ENCODE measurements at regions not wholly inside any gene's neighbourhood (a gene's known extent, or its start where the extent isn't known, plus 50 kb on each side); places are given as distances from the start of the nearest gene placed in this dataset.

GRCh38 chr19:13604902-13605586 lies 98.8 kb upstream of the CACNA1A start:
- TF ChIP-seq, protein P1, sequence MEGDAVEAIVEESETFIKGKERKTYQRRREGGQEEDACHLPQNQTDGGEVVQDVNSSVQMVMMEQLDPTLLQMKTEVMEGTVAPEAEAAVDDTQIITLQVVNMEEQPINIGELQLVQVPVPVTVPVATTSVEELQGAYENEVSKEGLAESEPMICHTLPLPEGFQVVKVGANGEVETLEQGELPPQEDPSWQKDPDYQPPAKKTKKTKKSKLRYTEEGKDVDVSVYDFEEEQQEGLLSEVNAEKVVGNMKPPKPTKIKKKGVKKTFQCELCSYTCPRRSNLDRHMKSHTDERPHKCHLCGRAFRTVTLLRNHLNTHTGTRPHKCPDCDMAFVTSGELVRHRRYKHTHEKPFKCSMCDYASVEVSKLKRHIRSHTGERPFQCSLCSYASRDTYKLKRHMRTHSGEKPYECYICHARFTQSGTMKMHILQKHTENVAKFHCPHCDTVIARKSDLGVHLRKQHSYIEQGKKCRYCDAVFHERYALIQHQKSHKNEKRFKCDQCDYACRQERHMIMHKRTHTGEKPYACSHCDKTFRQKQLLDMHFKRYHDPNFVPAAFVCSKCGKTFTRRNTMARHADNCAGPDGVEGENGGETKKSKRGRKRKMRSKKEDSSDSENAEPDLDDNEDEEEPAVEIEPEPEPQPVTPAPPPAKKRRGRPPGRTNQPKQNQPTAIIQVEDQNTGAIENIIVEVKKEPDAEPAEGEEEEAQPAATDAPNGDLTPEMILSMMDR (IDR thresholded peaks at IDR 0.05 in 4 of 5, conservative IDR thresholded peaks at IDR 0.05 in 1 of 5), result no peak
- no peak for TF ChIP-seq POLR2A (IDR thresholded peaks at IDR 0.05)
- no peaks in the 10 kb centered on the region for H3K9me3 ChIP-seq
- no peak for ATAC-seq
- H3K4me3 ChIP-seq, result no peak overlapping the region
- H3K27me3 ChIP-seq, result no peaks in the 10 kb centered on the region
- intact Hi-C loops (cut with DNase I; ENCODE audit: low total_unique reads) (no loop called here), in situ Hi-C loops (cut with MboI; ENCODE audit: low sequenced_read_pairs in 4 of 4) (loop anchor here in 1 of 4 donors (25.0 kb wide), 2 partner anchors 257 to 457 kb away; partner anchors contain the start of genes MISP3 and PALM3)
- no peaks in the 10 kb centered on the region for H3K4me1 ChIP-seq
- H3K36me3 ChIP-seq, result no peaks in the 10 kb centered on the region
- no peak for DNase-seq
- H3K27ac ChIP-seq, result no peak overlapping the region

- H3K36me3 ChIP-seq, result no peaks in the 10 kb centered on the region
- no peak for TF ChIP-seq POLR2A (IDR thresholded peaks at IDR 0.05)
- TF ChIP-seq, protein P1 (IDR thresholded peaks at IDR 0.05 in 4 of 5, conservative IDR thresholded peaks at IDR 0.05 in 1 of 5), result no peak
- DNase-seq, result no peak
- no peak overlapping the region for H3K4me3 ChIP-seq
- no peaks in the 10 kb centered on the region for H3K4me1 ChIP-seq
- ATAC-seq, result no peak
- H3K27me3 ChIP-seq, result no peaks in the 10 kb centered on the region
- H3K27ac ChIP-seq, result no peak overlapping the region
- in situ Hi-C loops (cut with MboI; ENCODE audit: low sequenced_read_pairs in 4 of 4), result loop anchor here in 1 of 4 donors (25.0 kb wide), 2 partner anchors 261 to 461 kb away; partner anchors contain the start of genes MISP3 and PALM3
- H3K9me3 ChIP-seq, result no peaks in the 10 kb centered on the region
- intact Hi-C loops (cut with DNase I; ENCODE audit: low total_unique reads), result no loop called here
Measured at GRCh38 chr19:13600802-13601201, 94.5 kb upstream of the CACNA1A start.

DNA sequence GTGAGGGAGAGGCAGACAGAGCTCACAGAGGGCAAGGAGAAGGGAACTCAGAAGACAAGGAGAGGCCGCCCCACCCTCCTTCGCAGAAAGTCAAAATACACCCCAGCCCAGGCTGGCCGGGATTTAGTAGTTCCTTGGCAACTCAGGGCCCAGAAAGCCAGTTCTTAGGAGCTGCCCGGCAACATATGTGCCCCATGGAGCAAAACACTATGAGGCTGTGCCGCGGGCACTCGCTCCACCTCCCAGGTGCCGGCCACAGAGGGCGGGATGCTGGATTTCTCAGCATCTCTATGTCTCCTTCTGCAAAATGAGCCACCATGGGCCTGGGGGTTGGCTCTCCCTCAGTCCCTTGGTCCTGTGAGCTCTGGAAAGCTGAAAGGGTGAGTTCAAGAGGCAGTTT lies 93.8 kb upstream of the CACNA1A start:
- Histone ChIP-seq H3K27ac (no peak overlapping the region), H3K4me1 (no peaks in the 10 kb centered on the region), H3K4me3 (no peak overlapping the region), H3K36me3 (no peaks in the 10 kb centered on the region), H3K9me3 (no peaks in the 10 kb centered on the region), H3K27me3 (no peaks in the 10 kb centered on the region)
- TF ChIP-seq POLR2A (IDR thresholded peaks at IDR 0.05), result no peak
- TF ChIP-seq, protein P1 (IDR thresholded peaks at IDR 0.05 in 4 of 5, conservative IDR thresholded peaks at IDR 0.05 in 1 of 5), result no peak
- DNase-seq, result no peak
- intact Hi-C loops (cut with DNase I; ENCODE audit: low total_unique reads), result no loop called here
- in situ Hi-C loops (cut with MboI; ENCODE audit: low sequenced_read_pairs in 4 of 4), result loop anchor here in 1 of 4 donors (25.0 kb wide), 2 partner anchors 262 to 462 kb away; partner anchors contain the start of genes MISP3 and PALM3
- no peak for ATAC-seq

DNA sequence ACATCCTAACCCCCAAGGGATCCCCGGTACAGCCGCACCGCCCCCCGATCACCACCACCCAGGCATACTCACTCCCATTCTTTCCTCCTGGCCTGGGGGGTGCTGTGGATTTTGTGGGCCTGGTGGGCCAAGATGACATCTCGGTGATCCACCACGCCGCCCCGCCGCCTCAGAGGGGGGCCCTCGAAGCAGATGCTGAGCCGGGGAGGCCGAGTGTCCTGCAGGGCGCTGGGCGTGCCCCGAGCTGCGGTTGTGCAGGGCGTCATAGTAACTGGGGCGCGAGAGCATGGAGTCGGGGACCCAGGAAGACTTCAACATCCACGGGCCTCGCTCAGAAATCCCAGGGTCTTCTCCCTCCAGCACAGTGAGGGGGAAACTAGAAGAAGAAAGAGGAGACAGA lies 93.4 kb upstream of the CACNA1A start:
- Histone ChIP-seq H3K9me3 (no peaks in the 10 kb centered on the region), H3K27ac (no peak overlapping the region), H3K27me3 (no peaks in the 10 kb centered on the region), H3K4me1 (no peaks in the 10 kb centered on the region), H3K4me3 (no peak overlapping the region), H3K36me3 (no peaks in the 10 kb centered on the region)
- ATAC-seq, result no peak
- intact Hi-C loops (cut with DNase I; ENCODE audit: low total_unique reads) (loop anchor here (10.0 kb wide), 1 partner anchor 475 kb away; the partner anchor contains the start of gene MISP3), in situ Hi-C loops (cut with MboI; ENCODE audit: low sequenced_read_pairs in 4 of 4) (loop anchor here (10.0 to 25.0 kb wide), 5 partner anchors 263 to 463 kb away; partner anchors contain the start of genes MISP3 (in 4 of the 4), PALM3 (in 4 of the 4) and NANOS3 (in 1 of the 4))
- TF ChIP-seq POLR2A (IDR thresholded peaks at IDR 0.05), result no peak
- TF ChIP-seq, protein P1 (IDR thresholded peaks at IDR 0.05 in 4 of 5, conservative IDR thresholded peaks at IDR 0.05 in 1 of 5), result no peak
- DNase-seq, result no peak
